GM12878 (cell line): ENCODE measurements at regions not wholly inside any gene's neighbourhood (a gene's known extent, or its start where the extent isn't known, plus 50 kb on each side); places are given as distances from the start of the nearest gene placed in this dataset.
"Not testable (repeated sequence)": the region's sequence is repeated elsewhere in the genome, so short reads cannot be mapped to it uniquely, and the experiment has no call there.

Source experiments
- ATAC-seq: fragments of 200-7000 bp; cut with Tn5 transposase; 3 replicates; pipeline ENCODE4 v1.9.1; 2020; ENCODE audit warnings: mild to moderate bottlenecking, moderate library complexity
- BruUV-seq: library from RNA; stranded (reverse); fragments of 400-500 nt; replicated peaks from 2 replicates; lab custom pipeline; 2021; lab: Mats Ljungman, UMichigan
- CTCF ChIA-PET: fragments of 300-600 bp; sonication (Branson Sonifier 250); formaldehyde crosslinking; extraction: SDS; loops from one replicate; lab custom pipeline; 2021; ENCODE audit warnings: inconsistent platforms; lab: Yijun Ruan, JAX
- POLR2A ChIA-PET: fragments of 350-600 bp; formaldehyde crosslinking; extraction: SDS; loops from one replicate; lab custom pipeline; 2021; ENCODE audit warnings: inconsistent platforms; lab: Charles Lee
- RAD21 ChIA-PET: fragments of 300-600 bp; sonication (Branson Sonifier 250); formaldehyde crosslinking; loops from one replicate; lab custom pipeline; 2023; ENCODE audit warnings: antibody characterized with exemption; ENCODE audit not compliant: unreplicated experiment; lab: Charles Lee
- SMC1A ChIA-PET: fragments of 300-600 bp; sonication (Branson Sonifier 250); formaldehyde crosslinking; loops from one replicate; lab custom pipeline; 2023; ENCODE audit not compliant: unreplicated experiment, uncharacterized antibody; lab: Charles Lee
- DNase-seq: peaks from one replicate; pipeline ENCODE4 v3.0.0-alpha.2; 2011; ENCODE audit warnings: low read depth, low spot score
- FAIRE-seq: peaks from 3 replicates; lab custom pipeline; 2011; peaks lifted over from hg19 to GRCh38; lab: Jason Lieb, UNC
- H2AFZ ChIP-seq: 2 replicates; pipeline ENCODE4 v1.6.0; 2011; ENCODE audit warnings: low read depth, low read length, control low read depth; ENCODE audit not compliant: control insufficient read depth
- H3K27ac ChIP-seq: 2 replicates; pipeline ENCODE4 v1.5.1; 2011; ENCODE audit warnings: control low read depth; ENCODE audit not compliant: control insufficient read depth, insufficient read depth
- H3K27me3 ChIP-seq, 2 experiments: replicated peaks in 1 of 2; 2 replicates each; pipeline versions ENCODE4 v1.6.0 to v1.6.1; 2011; ENCODE audit warnings: low read length in 1 of 2; ENCODE audit not compliant: control insufficient read depth in 2 of 2, insufficient read depth in 2 of 2
- H3K36me3 ChIP-seq, 2 experiments: 2 replicates each; pipeline ENCODE4 v1.5.1; 2011; ENCODE audit warnings: low read length in 1 of 2; ENCODE audit not compliant: control insufficient read depth in 2 of 2, insufficient read depth in 2 of 2
- H3K4me1 ChIP-seq: 2 replicates; pipeline ENCODE4 v1.6.1; 2011; ENCODE audit warnings: mild to moderate bottlenecking, low read length, moderate library complexity, mixed read lengths; ENCODE audit not compliant: control insufficient read depth, insufficient read depth
- H3K4me2 ChIP-seq: 2 replicates; pipeline ENCODE4 v1.6.0; 2011; ENCODE audit warnings: control low read depth; ENCODE audit not compliant: control insufficient read depth, insufficient read depth
- H3K4me3 ChIP-seq: fragments of 200-600 bp; sonication (generic); 2 replicates; pipeline ENCODE4 v1.5.1; 2016
- H3K79me2 ChIP-seq: 2 replicates; pipeline ENCODE4 v1.6.0; 2011; ENCODE audit warnings: low read length; ENCODE audit not compliant: control insufficient read depth, insufficient read depth
- H3K9ac ChIP-seq: 2 replicates; pipeline ENCODE4 v1.8.0; 2011; ENCODE audit warnings: low read length, control low read depth, mixed read lengths; ENCODE audit not compliant: control insufficient read depth, insufficient read depth
- H3K9me3 ChIP-seq: replicated peaks from 3 replicates; pipeline ENCODE4 v1.5.1; 2011; ENCODE audit warnings: mild to moderate bottlenecking, low read length; ENCODE audit not compliant: control insufficient read depth, insufficient read depth
- H4K20me1 ChIP-seq: 2 replicates; pipeline ENCODE4 v1.6.0; 2011; ENCODE audit not compliant: control insufficient read depth, insufficient read depth
- CUX1 ChIP-seq: IDR thresholded peaks from 2 replicates; pipeline ENCODE4 v1.6.1; 2012; ENCODE audit warnings: improper control_type of control experiment, low read depth, low read length; ENCODE audit not compliant: insufficient replicate concordance
- DPF2 ChIP-seq: fragments of 450-650 bp; IDR thresholded peaks from 2 replicates; pipeline ENCODE4 v1.6.1; 2017; ENCODE audit warnings: mild to moderate bottlenecking
- PKNOX1 ChIP-seq: fragments of 450-650 bp; IDR thresholded peaks from 2 replicates; pipeline ENCODE4 v1.6.1; 2016; ENCODE audit warnings: mild to moderate bottlenecking
- SMC3 ChIP-seq: IDR thresholded peaks from 2 replicates; pipeline ENCODE4 v1.6.1; 2011; ENCODE audit warnings: low read length, improper control_type of control experiment, borderline replicate concordance
- SREBF2 ChIP-seq: IDR thresholded peaks from 2 replicates; pipeline ENCODE4 v1.6.1; 2012; ENCODE audit warnings: mild to moderate bottlenecking, low read length
- ZSCAN29 ChIP-seq: fragments of 450-650 bp; IDR thresholded peaks from 2 replicates; pipeline ENCODE4 v1.6.1; 2017; ENCODE audit warnings: mild to moderate bottlenecking, moderate library complexity
- WGBS: methylation state at CpG from one replicate; pipeline ENCODE4 v1.1.6; 2016; ENCODE audit warnings: low lambda C conversion rate; ENCODE audit not compliant: insufficient replicate concordance, insufficient coverage; ENCODE audit errors: missing lambda C conversion rate; 5-methylcytosine and 5-hydroxymethylcytosine counted together
- in situ Hi-C: fragments of 300-500 bp; cut with MboI; formaldehyde crosslinking; loops from 9 replicates; pipeline ENCODE4 v1.14.3; 2018; ENCODE audit warnings: mixed read lengths
- intact Hi-C: fragments of 100-400 bp; cut with micrococcal nuclease; formaldehyde crosslinking; loops from one replicate; pipeline ENCODE4 v1.14.2; 2022; ENCODE audit not compliant: unreplicated experiment

- TF ChIP-seq SMC3 (no peak), DPF2 (no peak), CUX1 (no peak), SREBF2 (no peak)
Observed at GRCh38 chr6:105691081-105691480, 288.2 kb upstream of the PREP start (continued).

GRCh38 chr6:105688573-105688972, 285.7 kb upstream of the PREP start:
- intact Hi-C loops (no loop called here), in situ Hi-C loops (no loop called here)
- no peaks in the 10 kb centered on the region for H3K4me1 ChIP-seq
- ChIA-PET SMC1A (interaction anchor here (1.3 kb wide), 2 partner anchors 12 to 191 kb away, joined by 4 to 5 read pairs; no protein-coding TSS in a partner anchor), POLR2A (no interaction called here), RAD21 (no interaction called here), CTCF (no interaction called here)
- no peak overlapping the region for H3K9ac ChIP-seq
- H3K9me3 ChIP-seq: peaks cover 19% of the 10 kb centered on the region
- H3K27ac ChIP-seq: no peak overlapping the region
- H4K20me1 ChIP-seq: no peaks in the 10 kb centered on the region
- no peaks in the 10 kb centered on the region for H3K36me3 ChIP-seq
- H2AFZ ChIP-seq: no peak overlapping the region
- ATAC-seq (no peak; the same call in 1 of the 3 replicates), DNase-seq (no peak), FAIRE-seq (no peak)
- no peaks in the 10 kb centered on the region for H3K79me2 ChIP-seq
- BruUV-seq: no TSS peak
- H3K27me3 ChIP-seq: no peaks in the 10 kb centered on the region
- TF ChIP-seq ZSCAN29 (no peak), PKNOX1 (peak; percentile 37; the same call in 1 of the 2 replicates)
- no peak overlapping the region for H3K4me2 ChIP-seq
- 61% methylated on average over 1 of the region's 1 CpG for WGBS
- H3K4me3 ChIP-seq: no peak overlapping the region

- H2AFZ ChIP-seq, H3K27me3 ChIP-seq, intact Hi-C loops, ATAC-seq, H3K27ac ChIP-seq, H3K4me2 ChIP-seq, BruUV-seq, CTCF ChIA-PET, FAIRE-seq, H3K36me3 ChIP-seq, SMC1A ChIA-PET, RAD21 ChIA-PET, H3K4me1 ChIP-seq, H4K20me1 ChIP-seq, H3K4me3 ChIP-seq, in situ Hi-C loops, POLR2A ChIA-PET, H3K79me2 ChIP-seq, H3K9ac ChIP-seq, DNase-seq: not testable (repeated sequence)
- WGBS: 100% methylated on average over 1 of the region's 1 CpG
- peaks cover 19% of the 10 kb centered on the region for H3K9me3 ChIP-seq
Observed at GRCh38 chr6:105686793-105687192, 283.9 kb upstream of the PREP start.
